ENCODE measurements at regions not wholly inside any gene's neighbourhood (a gene's known extent, or its start where the extent isn't known, plus 50 kb on each side); places are given as distances from the start of the nearest gene placed in this dataset.
"Not testable (repeated sequence)": the region's sequence is repeated elsewhere in the genome, so short reads cannot be mapped to it uniquely, and the experiment has no call there.

GRCh38 chr2:39863672-39864071 is 84.6 kb upstream of the THUMPD2 start:
- TF ChIP-seq CTCF (IDR thresholded peaks at IDR 0.05; ENCODE audit: control extremely low read depth in 1 of 3, insufficient read depth in 1 of 3, low read depth in 1 of 3, low read length in 3 of 3); POLR2AphosphoS5 (IDR thresholded peaks at IDR 0.05; ENCODE audit: low read depth, low read length); RFX5 (IDR thresholded peaks at IDR 0.05; ENCODE audit: borderline replicate concordance, low read depth, low read length); EP300 (IDR thresholded peaks at IDR 0.05; ENCODE audit: borderline replicate concordance in 1 of 2, low read depth in 2 of 2, low read length in 2 of 2); USF2 (IDR thresholded peaks at IDR 0.05; ENCODE audit: low read length); MAX (IDR thresholded peaks at IDR 0.05); RBBP5 (IDR thresholded peaks at IDR 0.05; ENCODE audit: borderline replicate concordance, low read depth, low read length); TCF12 (IDR thresholded peaks at IDR 0.05; ENCODE audit: low read depth, low read length); HDAC2 (IDR thresholded peaks at IDR 0.05; ENCODE audit: borderline replicate concordance in 1 of 2, low read depth in 2 of 2, low read length in 2 of 2); SP1 (IDR thresholded peaks at IDR 0.05; ENCODE audit: low read depth, low read length): not testable (repeated sequence)

Measured in H1 (cell line).